Stimulated activated CD8-positive, alpha-beta memory T cell treated with anti-CD3 and anti-CD28 coated beads, Interleukin-7, amount 100 ng/mL, for 4 hours (primary cell): ENCODE measurements at regions not wholly inside any gene's neighbourhood (a gene's known extent, or its start where the extent isn't known, plus 50 kb on each side); places are given as distances from the start of the nearest gene placed in this dataset.

Experiments
- DNase-seq, 2 donors: peaks; one replicate each; pipeline ENCODE4 v3.0.0-alpha.2; 2020; ENCODE audit warnings: low read depth in 2 of 2

DNA sequence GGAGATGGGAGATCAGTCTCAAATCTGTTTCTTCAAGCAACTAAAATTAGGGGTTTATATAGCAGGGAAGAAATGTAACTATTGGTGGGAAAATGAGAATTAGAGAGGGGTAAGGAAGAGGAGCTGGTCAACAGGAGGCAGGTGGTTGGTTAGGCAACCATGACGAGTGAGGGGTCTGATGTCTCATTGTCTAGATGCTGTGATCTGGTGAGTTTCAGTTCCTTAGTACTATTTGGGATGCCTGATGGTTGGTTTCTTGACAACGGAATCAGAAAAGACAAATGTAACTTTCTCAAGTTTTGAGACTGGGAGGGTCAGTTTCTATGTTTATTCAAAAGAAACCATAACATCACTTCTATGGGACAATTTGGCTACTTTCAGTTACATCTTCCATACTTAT is 415.3 kb upstream of the C16orf82 start:
- no peak for DNase-seq

DNA sequence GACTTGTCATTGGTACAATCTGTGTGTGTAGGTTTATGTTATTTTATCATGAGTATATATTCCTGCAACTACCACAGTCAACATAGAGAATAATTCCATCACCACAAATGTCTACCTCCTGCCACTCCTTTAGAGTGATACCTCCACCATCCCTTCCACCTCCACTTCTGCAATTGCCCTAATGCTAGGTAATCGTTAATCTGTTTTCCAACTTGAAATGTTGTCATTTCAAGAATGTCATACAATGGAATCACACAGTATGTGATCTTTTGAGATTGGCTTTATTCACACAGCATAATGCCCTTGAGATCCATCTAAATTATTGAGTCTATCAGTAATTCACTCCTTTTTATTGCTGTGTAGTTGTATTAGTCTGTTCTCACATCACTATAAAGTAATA is 414.8 kb upstream of the C16orf82 start:
- no peak for DNase-seq

DNA sequence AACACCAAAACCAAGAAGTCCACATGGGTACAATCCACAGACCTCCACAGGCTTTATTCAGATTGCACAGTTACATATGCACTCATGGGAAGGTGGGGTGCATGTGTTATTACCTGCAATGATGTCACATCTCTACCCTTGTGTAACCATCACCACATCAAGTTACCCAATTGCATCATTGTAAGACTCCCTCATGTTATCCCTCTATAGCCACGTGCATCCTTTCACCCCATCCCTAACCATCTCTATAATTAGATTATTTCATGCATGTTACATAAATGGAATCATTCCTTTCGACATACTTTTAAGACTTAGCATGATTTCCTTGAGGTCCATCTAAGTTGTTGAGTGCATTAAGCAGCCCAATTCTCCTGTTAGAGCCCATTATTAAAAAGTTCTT is 408.2 kb upstream of the C16orf82 start:
- no peak for DNase-seq

- DNase-seq: no peak
Measured at GRCh38 chr16:26658915-26659314, 407.8 kb upstream of the C16orf82 start.

DNA sequence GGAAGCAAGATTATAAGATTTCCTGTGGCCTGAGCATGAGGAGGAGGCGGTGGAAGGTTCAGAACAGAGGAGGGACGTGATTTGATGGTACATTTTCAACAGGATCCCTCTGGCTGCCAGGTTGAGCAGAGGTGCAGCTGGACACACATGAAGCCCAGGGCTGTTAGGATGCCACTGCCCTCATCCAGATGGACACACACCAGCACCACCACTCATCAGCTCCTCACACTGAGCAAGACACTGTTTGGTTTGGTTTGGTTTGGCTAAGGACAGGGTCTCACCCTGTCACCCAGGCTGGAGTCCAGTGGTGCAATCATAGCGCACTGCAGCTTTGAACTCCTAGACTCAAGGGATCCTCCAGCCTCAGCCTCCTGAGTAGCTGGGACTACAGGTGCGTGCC is 402.6 kb upstream of the C16orf82 start:
- no peak for DNase-seq

- no peak for DNase-seq
Measured at GRCh38 chr16:26665166-26665939, 401.4 kb upstream of the C16orf82 start.

GRCh38 chr16:26666486-26666885 is 400.2 kb upstream of the C16orf82 start:
- DNase-seq: no peak

DNA sequence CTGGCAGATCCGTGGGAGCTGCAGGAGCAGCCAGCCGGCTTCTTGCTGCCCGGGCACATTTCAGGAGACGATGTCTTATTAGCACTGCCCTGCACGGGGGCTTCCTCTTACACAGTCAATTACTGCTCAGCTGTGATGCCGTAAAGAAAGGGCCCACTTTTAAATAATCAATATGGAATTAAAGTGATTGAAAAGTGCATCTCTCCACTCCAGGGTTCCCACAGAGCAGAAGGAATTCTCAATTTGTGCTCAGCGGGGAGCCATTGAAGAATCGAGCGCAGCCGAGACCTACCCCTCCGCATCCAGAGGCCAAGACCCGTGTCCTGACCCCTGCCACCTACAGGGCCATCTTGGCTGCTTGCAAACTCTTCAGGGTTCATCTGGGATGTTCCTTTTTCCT is 399.4 kb upstream of the C16orf82 start:
- DNase-seq: no peak

- no peak for DNase-seq
Measured at GRCh38 chr16:26668026-26668425, 398.7 kb upstream of the C16orf82 start.

DNA sequence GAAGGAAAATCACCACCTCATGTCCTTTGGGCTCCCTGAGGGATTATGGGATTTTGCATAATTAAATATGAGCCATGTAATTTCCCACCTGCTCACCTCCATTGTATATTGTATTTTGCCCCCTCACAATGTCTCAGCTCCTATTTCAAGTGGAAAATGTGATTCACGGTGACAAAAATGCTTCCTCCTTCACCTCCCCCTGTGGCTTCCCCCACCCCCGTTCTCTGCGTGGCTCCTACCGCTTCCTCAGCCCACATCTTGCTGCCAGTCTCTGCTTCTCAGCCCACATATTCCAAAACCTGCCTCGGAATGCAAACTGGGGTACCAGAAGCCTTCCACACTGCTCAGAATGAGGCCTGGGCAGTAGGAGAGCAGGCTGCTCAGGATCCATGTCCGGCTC is 394.5 kb upstream of the C16orf82 start:
- peak; percentile 37 to 38 for DNase-seq

GRCh38 chr16:26673011-26673410 is 393.7 kb upstream of the C16orf82 start:
- DNase-seq: no peak

DNA sequence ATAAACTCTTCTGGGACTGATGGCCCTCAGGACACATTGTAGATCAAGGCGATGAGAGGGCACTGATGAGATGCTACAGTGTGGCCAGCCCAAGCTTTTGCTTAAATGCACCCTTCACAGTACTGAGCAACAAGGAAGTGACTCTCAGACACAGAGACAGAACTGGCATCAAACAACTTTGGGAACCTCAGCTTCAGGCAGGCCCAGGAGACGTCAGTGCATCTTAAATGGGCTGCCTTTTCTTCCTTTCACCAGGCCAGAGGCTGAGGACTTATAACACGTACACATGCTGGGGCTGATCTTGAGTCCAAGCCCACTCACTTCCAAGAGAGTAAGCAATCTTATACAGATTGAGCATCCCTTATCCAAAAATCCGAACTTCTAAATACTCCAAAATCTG is 386.1 kb upstream of the C16orf82 start:
- DNase-seq: no peak

- no peak for DNase-seq
Measured at GRCh38 chr16:26688105-26688504, 378.6 kb upstream of the C16orf82 start.

- DNase-seq: no peak
Measured at GRCh38 chr16:26688699-26689098, 378.0 kb upstream of the C16orf82 start.

DNA sequence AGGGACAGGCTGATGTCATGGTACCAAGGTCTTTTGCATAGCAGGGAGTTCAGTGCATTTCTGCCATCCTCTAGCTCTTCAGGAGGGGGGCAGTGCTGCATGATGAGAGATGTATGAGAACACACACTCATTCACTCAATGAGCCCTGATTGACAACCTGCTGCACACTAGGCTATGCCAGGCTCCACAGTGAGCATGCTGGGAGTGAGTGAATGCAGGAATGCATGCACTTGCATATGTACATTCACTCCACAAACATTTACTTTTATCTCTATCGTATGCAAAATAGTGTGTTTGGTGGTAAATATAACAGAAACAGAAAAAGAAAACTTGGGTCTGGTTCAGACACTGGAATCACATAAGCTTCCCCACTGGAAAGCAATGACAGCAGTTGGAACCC is 374.1 kb upstream of the C16orf82 start:
- no peak for DNase-seq

DNA sequence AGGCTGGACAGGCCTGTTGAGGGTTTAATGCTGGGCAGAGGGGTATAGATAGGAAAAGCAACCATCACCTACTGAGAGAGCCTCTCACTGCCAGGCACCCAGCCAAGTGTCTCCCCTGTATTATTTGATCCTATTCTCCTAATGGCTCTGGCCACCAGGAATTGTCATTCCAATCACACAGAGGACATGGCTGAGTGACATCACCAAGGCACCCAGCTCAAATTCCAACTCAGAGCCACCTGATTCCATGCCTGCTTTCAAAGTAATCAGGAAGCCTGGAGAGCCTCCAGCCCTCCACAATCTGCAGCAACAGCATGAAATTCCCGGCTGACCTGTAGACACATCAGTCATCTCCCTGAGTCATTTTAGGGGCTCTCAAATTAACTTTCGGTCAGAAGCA is 368.9 kb upstream of the C16orf82 start:
- no peak for DNase-seq

GRCh38 chr16:26700250-26700649 is 366.5 kb upstream of the C16orf82 start:
- no peak for DNase-seq

GRCh38 chr16:26701243-26701886 is 365.4 kb upstream of the C16orf82 start:
- DNase-seq: no peak

- no peak for DNase-seq
Measured at GRCh38 chr16:26705346-26705745, 361.4 kb upstream of the C16orf82 start.

GRCh38 chr16:26708428-26708827 is 358.3 kb upstream of the C16orf82 start:
- DNase-seq: no peak

- no peak for DNase-seq
Measured at GRCh38 chr16:26709175-26709574, 357.6 kb upstream of the C16orf82 start.

GRCh38 chr16:26709754-26710153 is 357.0 kb upstream of the C16orf82 start:
- no peak for DNase-seq

DNA sequence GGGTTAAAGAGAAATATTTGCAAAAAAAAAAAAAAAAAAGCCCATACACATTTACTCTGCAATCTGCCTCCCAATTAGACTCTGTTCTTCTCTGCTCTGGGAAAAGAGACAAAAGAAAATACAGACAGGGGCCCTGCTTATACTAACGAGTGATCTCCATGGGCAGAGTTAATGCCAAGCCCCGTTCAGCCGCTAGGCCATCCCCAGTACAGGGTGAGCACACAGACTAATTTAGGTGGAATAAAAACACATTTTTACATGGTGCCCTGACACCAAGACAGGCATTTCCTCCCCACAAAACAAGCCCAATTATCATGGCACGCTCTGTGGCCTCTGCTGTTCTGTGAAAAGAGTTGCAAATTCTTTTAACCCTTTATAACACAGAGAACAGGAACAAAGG is 356.3 kb upstream of the C16orf82 start:
- DNase-seq: no peak

DNA sequence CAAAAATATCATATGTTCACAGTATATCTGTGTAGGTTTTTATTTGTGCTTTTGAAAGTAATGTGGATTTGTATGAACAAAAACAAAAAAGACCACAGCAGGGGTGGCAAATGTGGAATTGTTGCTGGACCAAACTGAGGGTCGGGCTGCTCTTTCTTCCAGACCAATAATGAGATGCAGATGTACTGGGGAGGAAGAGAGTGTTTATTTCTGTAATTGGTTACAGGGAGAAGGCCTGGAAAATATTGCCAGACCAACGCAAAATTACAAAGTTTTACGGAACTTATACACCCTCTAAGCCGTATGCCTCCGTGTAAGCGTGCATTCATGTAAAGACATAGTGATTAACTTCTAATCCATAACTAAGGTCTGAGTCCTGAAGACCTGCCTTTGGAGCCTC is 353.9 kb upstream of the C16orf82 start:
- no peak for DNase-seq
